SU-DHL-6 (cell line): ENCODE measurements at regions not wholly inside any gene's neighbourhood (a gene's known extent, or its start where the extent isn't known, plus 50 kb on each side); places are given as distances from the start of the nearest gene placed in this dataset.

Experiments used
- EZH2phosphoT487 ChIP-seq: fragments of 200-600 bp; sonication (generic), shearing (Covaris generic); conservative IDR thresholded peaks from 2 replicates; pipeline ENCODE4 v1.6.1; 2018; ENCODE audit warnings: mild to moderate bottlenecking, antibody characterized with exemption, low read length, moderate library complexity, mixed read lengths
- TF ChIP-seq, protein P1 (sequence below): fragments of 200-600 bp; sonication (generic); IDR thresholded peaks from one replicate; pipeline ENCODE4 v1.5.1; 2017; ENCODE audit warnings: antibody characterized with exemption, mild to moderate bottlenecking, low read length, moderate library complexity; ENCODE audit not compliant: insufficient read depth, poor library complexity, severe bottlenecking

DNA sequence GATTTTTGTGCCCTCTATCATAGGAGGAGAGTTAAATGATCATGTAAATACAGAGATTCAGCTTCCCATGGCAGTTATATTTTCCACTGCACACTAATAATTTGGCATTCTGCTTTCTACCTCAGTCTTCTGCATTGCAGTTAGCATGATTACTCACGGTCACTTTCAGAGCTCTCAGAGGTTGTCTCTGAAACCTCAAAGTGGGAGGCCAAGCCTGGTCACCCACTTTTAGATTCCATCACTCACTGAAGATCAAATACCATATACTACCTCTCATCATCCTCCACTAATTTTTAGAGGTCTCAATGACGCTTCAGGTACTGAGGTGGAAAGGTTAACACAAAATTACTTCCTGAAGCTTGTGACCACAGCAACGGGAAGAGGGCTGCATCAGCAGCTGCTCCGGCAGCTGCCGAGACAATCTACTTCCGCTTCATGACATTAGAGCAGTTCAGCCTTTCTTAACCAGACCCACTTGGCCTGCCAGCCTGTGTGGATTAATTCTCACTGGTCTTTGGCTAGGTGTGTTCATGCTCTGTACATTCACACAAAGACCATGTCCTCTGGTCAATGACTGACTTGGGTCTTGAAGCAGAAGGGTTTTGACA lies 416.4 kb upstream of the PDZRN3 start:
- TF ChIP-seq, protein P1, sequence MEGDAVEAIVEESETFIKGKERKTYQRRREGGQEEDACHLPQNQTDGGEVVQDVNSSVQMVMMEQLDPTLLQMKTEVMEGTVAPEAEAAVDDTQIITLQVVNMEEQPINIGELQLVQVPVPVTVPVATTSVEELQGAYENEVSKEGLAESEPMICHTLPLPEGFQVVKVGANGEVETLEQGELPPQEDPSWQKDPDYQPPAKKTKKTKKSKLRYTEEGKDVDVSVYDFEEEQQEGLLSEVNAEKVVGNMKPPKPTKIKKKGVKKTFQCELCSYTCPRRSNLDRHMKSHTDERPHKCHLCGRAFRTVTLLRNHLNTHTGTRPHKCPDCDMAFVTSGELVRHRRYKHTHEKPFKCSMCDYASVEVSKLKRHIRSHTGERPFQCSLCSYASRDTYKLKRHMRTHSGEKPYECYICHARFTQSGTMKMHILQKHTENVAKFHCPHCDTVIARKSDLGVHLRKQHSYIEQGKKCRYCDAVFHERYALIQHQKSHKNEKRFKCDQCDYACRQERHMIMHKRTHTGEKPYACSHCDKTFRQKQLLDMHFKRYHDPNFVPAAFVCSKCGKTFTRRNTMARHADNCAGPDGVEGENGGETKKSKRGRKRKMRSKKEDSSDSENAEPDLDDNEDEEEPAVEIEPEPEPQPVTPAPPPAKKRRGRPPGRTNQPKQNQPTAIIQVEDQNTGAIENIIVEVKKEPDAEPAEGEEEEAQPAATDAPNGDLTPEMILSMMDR, result no peak
- TF ChIP-seq EZH2phosphoT487, result no peak
